GM12891 (cell line): ENCODE measurements at regions not wholly inside any gene's neighbourhood (a gene's known extent, or its start where the extent isn't known, plus 50 kb on each side); places are given as distances from the start of the nearest gene placed in this dataset.

Experiments
- POLR2A ChIP-seq: IDR thresholded peaks from 2 replicates; pipeline ENCODE4 v1.6.1; 2011; ENCODE audit warnings: low read depth, low read length, control low read depth
- POLR2AphosphoS5 ChIP-seq: IDR thresholded peaks from 2 replicates; pipeline ENCODE4 v1.6.1; 2011; ENCODE audit warnings: low read depth, low read length, control low read depth
- SPI1 ChIP-seq: IDR thresholded peaks from 2 replicates; pipeline ENCODE4 v1.6.1; 2011; ENCODE audit warnings: low read depth, low read length, control low read depth
- TAF1 ChIP-seq: IDR thresholded peaks from 2 replicates; pipeline ENCODE4 v1.6.1; 2011; ENCODE audit warnings: low read depth, low read length, control low read depth

DNA sequence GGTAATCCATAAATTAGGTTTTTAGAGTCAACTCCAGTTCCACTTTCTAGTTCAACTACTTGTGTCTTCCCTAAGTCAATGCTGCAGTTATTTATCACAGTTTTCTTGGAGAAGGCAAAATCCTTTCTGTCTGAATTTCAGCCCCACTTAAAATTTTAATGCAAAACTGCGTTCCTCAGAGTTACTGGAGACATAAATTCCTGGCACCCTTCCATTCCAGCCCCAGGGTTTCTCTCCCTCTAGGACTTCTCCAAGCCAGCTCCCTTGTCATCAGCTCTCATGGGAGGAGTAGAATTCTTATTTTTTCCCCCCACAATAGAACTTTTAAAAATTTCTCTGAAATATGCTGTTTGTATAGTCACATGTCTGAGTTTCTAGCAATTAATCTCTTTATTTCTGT is 50.6 kb upstream of the PHOX2B start:
- TF ChIP-seq TAF1 (no peak), SPI1 (no peak), POLR2A (no peak), POLR2AphosphoS5 (no peak)
